NCI-H524 treated with DMSO at 0.1 percent for 48 hours (cell line): ENCODE measurements at regions not wholly inside any gene's neighbourhood (a gene's known extent, or its start where the extent isn't known, plus 50 kb on each side); places are given as distances from the start of the nearest gene placed in this dataset.

Experiments used
- DNase-seq: peaks from one replicate; lab custom pipeline; 2025; lab: John Stamatoyannopoulos, UW

DNA sequence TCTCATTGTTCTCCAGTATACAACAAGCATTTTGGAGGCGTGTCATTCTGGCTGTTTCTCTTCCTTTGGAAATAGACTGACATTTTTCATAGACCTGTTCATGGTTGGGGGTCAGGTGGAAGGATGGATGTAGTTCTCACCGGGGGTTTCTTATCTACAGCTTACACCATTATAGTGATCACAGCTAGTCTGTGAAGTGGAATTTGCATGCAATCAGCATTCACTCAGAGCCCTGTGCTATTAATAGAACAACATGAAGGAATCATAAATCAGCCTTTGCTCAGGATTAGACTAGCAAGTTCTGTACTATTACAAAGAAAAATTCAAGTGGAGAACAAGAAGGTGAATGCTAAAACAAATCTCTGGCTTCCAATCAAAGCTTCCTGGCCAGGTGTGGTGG lies 132.6 kb upstream of the PUDP start:
- DNase-seq = no peak

DNA sequence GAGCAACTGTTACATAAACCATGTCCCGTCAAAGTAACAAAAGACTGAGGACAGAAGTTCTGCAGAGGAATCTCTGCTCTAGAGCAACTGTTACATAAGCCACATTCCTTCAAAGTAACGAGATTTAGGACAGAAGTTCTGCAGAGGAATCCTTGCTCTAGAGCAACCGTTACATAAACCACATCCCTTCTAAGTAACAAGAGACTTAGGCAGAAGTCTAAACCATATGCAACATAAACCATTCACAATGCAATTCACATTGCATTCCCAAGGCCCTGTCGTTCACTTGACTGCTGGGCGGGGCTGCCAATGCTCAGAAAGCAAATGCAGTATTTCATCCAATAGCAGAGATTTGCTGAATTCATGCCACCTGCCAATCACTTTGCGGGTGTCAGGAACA lies 124.4 kb upstream of the PUDP start:
- DNase-seq = no peak

DNA sequence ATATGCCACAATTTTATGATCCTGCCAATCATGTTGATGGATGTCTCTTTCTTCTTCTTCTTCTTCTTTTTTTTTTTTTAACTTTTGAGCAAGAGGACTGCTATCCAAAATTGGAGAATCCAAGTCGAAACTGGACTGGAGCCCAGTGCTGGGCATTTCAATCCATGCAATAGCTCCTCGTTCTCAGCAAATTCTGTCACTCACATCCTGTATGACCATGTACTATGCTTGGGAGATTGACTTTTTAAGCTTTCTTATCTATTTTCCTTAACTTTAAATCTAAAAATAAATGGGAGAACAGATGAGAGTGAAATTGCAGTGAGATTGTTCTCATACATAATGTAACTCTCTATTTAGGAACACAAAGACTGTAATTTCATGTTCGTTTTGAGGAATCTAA lies 123.0 kb upstream of the PUDP start:
- DNase-seq = no peak

DNA sequence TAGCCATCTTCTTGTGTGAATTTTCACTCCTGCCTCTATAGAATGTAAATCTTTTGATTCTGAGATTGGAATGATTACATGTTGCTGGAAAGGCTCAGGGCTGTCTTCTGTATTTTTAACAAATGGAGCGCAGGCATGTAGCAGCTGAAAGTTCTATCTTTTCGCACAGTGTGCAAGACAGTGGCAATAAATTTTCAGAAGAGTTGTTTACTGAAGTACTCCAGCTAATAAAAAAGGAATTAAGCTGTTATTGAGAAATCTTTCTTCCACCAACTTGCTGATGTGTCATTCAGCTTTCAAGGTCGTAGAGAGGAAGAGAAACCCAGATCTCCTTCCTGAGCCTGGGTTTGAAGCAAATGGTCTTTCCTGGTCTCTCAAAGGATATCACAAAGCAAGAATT lies 122.0 kb upstream of the PUDP start:
- no peak for DNase-seq

DNA sequence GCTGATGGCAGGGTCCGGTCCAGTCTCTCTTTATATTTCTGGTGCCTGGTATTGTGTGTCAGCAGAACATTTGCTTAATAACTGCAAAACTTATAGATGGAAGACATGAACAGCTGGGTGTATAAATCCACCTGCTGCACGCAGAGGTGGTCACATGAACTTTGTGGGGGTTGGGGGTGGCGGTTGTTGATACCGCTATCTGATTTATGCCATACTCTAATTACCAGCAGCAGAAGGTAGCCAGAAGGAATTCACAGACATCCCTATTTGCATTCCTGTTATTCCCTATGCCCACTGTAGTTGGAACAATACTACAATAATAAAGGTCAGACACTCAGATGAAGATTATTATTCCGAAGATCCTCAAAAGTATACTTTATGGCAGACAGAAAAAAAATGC lies 121.6 kb upstream of the PUDP start:
- no peak for DNase-seq

DNA sequence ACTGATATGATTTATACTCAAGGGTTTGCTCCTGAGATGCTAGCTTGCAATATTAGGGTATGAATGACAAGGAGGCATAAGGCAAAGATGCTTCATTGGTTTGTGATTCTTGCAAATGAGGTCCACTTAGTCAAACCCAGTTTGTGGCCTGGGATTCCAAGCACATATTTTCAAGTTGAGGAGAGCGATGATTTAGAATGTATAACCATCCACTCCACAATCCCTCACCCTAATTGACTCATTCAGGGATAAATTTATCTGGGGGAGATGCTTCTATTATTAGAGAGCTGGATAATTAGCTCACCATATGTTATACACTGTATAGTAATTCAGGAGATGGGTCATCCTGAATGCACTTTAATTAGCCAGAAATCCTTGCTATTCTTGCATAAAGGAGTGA lies 118.3 kb upstream of the PUDP start:
- DNase-seq = peak; percentile 7

DNA sequence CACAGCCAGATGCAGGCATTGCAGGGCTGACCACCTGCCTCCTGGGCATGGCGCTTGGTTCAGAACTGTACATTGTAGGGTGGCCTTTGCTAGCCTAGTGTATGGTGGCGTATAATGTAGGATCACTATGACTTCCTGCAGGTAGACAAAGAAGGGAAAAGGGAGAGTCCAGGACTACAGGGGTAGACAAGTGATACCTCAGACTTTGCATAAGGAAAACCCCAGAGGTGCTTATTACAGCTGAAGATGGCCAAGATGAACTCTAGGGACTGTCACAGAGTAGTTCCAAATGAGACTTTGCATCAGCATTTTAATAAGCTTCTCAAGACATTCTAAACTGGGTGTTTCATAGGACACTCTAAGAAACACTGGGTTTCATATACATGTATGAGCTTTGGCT lies 116.4 kb upstream of the PUDP start:
- DNase-seq = no peak

DNA sequence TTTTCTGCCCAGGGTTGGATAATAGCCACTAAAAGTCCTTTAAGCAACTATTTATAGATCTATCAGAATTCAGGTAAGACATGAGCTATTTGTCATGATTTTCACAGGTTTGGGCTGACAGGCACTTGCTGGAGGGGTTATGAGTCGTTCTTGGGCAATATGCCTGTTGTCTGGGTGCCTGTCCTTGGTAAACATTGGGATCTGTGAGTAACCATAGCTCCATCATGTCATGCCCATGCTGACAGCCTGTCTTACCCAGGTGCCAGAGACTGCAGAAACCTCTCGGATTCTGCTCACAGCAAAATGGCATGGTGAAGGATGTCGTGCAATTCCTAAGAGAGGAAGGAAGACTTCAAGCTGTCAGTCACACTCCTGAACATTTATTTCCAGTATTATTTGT lies 116.0 kb upstream of the PUDP start:
- DNase-seq = no peak

DNA sequence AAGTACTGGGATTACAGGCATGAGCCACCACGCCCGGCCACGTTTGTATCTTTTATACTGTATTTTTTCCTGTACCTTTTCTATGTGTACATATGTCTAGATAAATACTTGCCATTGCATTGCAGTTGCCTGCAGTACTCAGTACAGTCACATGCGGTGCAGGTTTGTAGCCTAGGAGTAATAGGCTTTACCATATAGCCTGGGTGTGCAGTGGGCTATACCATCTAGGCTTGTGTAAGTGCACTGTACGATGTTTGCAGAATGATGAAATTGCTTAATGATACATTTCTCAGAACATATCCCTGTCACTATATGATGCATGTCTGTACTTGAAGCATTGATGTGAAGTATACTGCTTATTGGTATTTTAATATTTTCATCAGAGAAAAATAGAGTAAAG lies 115.4 kb upstream of the PUDP start:
- no peak for DNase-seq

DNA sequence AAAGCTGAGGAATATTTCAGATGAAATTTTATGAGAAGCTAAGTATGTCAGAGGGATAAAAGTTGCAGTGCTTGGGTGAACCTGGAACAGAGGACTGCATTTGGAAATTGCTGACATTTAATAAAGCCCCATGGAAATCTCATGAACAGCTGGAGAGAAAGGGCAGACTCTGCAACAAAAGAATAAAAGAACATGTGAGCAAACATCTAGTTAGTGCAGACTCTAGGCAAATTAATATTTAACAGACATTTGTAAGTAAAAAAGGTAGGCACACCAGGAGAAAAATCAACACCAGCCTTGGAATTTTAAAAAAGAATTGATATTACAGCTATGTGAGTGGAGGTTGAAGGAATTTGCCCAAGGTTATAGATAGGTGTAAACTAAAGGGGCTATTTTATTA lies 114.6 kb upstream of the PUDP start:
- no peak for DNase-seq

DNA sequence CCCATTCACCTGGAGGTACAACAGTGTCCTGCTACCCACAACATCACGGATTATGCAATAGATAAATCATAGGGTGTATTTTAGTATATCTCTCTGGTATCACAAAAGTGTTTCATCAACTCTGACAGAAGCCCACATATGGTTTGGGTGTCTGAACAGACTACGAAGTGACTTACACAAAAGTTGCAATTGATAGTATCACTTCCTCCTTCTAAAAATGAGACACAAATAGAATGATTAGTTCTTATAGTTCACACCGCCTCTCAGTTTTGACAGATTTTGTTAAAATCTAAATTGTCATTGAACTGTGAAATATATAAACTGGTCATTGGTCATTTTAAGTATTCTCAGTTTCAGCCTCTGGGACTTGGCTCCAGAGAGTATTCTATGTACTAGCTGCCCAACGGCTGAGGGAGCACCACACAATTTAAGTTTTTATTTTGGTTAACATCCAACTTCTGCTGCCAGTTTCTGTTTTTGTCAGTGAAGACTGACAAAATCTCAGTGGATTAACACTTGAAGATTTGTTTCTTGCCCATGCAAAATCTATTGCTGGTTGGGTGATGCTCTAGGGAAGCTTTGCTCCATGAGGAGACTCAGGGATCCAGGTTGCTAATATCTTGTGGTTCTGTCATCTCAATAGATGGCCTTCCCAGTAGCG lies 113.8 kb upstream of the PUDP start:
- DNase-seq = no peak

DNA sequence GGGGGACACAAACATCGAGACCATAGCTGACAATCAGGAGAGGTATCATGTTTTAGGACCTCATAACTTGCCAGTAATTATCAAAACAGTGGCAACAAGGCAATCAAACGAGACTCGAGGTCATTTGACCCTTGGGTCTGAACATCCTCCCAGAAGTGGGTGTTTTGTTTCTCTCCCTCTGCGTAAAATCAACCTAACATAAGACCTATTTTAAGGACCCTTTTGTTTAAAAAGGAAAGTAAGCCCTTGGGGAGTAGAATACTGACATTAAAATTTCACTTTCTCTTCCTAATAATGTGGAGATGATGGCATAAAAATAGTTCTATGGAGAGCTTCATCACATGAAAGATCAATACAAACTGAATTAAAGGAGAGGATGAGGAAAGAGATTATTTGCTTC lies 106.2 kb upstream of the PUDP start:
- no peak for DNase-seq

DNA sequence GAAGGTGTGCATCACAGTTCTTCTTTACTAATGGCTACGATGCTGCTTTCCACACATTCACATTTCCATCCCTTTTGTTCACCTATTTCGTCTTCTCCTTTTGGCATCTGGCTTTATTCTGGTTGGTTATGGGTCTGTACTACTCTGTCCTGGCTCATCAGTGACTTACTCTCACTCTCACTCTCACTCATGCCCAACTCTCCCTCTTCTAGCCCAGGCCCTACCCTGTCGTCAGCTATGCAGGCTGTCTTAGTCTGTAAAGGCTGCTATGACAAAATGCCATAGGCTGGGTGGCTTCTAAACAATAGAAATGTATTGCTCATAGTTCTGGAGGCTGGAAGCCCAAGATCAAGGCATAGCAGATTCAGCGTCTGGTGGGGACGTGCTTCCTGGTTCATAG lies 105.6 kb upstream of the PUDP start:
- no peak for DNase-seq

DNA sequence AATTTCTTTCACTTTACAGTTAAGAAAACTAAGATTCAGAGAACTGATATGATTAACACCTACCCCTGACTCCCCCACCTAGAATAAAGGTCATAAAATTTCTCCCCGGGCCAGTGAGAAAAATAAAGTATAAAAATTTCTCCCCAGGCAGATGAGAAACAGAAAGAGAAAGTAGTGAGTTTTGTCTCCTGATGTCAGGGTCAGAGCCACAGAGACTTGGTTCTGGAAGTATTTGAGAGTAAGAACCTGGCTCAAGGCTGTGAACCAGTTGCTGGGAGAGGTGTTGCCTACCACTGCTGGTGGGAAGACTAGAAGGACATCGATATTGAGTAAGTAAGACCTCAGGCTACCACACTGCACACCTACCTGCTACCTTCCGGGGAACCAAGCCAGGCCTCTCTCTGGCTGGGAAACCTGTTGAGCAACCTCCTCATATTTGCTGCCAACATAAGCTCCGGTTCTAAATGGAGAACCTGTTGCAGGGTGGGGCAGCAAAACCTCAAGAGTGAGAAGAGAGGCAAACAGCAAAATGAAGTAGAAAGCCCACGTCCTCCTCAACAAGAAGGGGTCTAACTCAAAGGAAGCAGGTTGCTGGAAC lies 104.2 kb upstream of the PUDP start:
- DNase-seq = no peak

DNA sequence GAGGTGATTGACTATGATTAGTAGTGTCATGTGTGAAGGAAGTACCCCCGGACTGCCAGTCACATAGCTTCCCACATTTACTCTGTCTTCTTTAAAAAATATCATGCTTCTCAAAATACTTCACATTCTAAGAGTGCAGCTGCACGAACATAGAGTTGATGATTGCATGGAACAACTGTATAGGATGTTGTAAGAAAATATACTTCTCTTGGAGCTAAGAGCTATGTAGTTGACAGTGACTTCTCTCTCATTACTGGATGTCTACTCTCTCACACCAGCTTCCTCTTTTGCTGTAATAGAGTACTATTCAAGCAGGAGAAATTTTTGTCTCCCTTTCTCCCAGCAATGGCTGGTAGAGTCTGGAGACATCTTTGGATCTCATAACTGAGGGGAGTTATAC lies 99.4 kb upstream of the PUDP start:
- DNase-seq = no peak

DNA sequence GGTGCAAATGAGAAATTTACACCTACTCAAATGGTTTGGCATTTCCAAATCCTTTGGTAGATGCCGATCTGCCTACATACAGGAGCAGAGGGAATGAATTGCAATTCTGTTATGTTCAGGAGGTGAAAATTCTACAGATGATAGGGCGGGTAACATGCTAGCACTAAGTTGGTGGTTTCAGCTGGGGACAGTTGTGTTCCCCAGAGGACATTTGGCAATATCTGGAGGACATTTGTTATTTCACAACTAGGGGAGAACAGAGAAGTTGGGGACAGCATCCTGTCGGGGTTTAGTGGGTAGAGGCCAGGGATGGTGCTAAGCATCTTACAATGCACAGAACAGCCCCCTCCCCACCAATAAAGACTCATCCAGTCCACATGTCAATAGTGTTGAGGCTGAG lies 96.5 kb upstream of the PUDP start:
- DNase-seq = no peak

DNA sequence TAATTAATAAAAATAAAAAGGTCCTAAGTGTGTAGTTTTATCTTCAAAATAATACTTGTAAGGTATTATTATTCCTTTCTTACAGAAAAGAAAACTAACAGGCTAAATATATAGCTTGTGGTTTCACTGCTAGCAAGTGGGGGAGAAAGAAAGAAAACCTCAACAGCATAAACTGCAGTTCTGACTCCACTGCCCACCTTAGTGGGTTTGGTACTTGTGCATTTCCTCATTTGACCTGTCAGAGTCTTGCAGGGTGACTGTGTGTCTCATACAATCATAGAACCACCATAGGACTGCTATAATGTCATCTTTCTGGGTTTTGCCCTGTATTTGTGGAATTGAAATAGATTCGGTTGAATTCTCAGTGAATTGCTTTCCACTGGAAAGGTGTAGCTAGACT lies 94.7 kb upstream of the PUDP start:
- no peak for DNase-seq

DNA sequence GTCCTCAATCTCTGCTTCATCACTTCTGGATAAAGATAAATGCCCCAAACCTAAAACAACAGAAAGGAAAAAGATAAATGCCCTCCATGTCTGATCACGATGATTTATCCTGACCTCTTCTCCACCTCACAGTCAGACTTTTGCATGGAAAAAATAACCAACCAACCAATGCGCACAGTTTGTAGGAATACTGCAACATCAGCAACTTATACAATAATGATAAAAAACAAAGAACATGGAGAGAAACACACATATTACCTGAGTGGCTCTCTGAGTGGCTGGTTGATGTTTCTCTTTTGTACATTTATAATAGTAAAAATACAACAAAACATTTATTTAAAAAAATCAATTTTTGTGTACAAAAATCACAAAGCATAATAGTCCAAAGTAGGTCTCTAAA lies 93.0 kb upstream of the PUDP start:
- no peak for DNase-seq

DNA sequence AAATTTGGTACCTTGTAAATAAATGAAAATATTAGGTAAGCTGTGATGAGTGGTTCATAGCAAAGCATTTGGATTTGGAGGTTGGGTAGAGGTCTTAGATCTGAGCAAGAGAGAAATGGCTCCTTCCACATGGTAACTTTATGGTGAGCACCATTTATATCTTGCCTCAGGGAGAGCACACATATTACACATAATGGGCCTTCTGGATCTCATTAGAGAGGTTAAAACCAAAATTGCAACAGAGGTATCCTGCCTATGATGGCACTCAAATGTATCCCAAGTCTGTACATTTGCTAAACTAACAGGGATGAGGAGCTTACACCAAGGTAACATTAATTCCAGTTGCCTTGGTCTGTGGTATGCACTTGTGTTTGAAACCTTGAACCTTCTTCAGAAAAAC lies 87.1 kb upstream of the PUDP start:
- no peak for DNase-seq

DNA sequence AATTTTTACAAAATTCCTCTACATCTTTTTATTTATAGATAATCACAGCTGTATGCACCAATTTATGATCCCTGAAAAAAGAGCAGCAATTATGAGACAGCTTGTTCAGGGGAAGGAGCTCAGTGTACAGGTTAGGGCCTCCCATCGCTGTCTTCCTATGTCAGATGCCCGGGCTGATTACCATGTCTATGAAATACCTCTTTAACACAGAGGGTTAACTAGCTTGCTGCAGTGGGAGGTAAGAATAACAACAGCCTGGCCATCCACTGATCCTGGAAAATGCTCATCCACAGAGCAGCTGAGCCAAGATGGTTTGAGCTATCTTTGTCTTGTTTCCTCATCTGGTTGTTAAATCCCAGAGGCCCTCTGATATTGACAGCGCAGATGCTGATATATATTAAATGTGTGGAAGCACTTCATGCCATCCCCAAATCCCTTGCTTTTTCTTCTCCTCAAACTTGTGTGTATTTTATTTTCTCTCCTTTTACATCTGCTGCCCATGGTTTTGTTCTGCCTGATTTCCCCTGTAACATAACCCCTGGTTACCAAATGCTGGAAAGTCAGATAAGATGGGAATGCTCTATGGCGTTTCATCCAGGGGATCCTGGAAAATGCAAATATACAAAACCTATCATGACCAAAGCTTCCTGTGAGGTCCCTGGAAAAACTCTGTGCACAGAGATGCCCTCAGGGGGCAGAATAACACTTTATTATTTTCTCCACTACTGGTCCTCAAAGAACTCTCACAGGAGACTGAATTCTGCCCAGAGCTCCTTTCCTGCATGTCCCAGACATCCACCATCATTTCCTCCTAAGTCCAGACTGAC lies 85.8 kb upstream of the PUDP start:
- no peak for DNase-seq

DNA sequence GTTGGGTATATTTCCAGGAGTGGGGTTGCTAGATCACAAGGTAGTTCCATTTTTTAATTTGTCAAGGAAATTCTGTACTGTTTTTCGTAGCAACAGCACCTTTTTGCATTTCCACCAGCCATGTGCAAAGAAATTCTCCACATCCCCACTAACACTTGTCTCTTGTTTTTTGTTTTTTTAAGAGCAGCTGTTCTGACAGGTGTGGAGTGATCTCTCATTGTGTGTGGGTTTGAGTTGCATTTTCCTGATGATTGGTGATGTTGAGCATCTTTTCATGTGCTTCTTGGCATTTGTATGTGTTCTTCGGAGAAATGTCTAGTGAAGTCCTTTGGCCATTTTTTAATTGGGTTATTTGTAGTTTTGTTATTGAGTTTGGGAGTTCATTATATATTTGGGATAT lies 80.3 kb upstream of the PUDP start:
- DNase-seq = no peak

DNA sequence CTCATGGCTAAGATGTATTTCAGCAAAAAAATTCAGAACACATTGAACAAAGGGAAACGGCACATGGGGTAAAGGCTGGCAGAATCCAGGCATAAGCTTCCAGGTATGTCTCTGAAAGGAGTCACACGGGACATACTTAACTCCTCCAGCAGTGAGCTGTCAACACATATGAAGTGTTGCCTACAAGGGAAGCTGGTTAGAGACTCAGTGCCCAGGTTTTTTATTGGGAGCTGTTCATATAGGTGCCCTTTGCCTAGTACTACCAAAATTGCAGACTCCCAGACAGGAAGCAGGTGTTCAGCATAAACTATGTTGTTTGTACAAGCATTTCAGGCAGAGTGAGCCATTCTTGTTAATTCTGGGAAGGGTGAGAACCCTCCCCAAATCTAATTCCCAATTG lies 77.4 kb upstream of the PUDP start:
- DNase-seq = no peak

DNA sequence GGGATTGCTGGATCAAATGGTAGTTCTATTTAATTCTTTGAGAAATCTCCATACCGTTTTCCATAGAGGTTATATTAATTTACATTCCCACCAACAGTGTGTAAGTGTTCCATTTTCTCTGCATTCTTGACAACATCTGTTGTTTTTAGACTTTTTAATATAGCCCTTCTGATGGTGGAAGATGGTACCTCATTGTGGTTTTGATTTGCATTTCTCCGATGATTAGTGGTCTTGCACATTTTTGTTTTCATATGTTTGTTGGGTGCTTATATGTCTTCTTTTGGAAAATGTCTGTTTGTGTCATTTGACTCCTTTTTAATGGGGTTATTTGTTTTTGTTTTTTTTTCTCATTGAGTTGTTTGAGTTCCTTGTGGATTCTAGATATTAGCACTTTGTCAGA lies 75.3 kb upstream of the PUDP start:
- no peak for DNase-seq

DNA sequence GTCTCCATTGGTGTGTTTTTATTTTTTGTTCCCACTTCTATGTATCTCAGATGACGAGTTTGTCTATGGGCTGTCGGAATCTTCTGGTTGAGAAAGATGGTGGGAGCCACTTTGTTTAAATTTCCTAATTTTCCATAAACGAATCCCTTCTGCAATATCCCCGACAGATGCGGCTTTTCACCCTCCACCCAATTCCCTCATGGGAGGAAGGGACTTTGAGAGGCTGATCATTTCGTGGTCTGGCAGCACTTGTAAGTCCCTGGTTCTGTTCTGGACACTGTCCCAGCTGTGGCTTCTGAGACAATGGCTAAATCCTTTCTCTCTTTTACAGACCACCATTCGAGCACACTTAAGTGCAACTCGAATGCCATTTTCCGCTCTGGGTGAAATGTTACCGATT lies 72.2 kb upstream of the PUDP start:
- DNase-seq = no peak
